H1 (cell line): ENCODE measurements at regions not wholly inside any gene's neighbourhood (a gene's known extent, or its start where the extent isn't known, plus 50 kb on each side); places are given as distances from the start of the nearest gene placed in this dataset.

Experiments used
- CTCF ChIA-PET: fragments of 300-600 bp; sonication (Branson Sonifier 250); formaldehyde crosslinking; loops from one replicate; lab custom pipeline; 2021; ENCODE audit not compliant: partially characterized antibody; lab: Charles Lee
- POLR2A ChIA-PET: fragments of 300-600 bp; sonication (Branson Sonifier 250); formaldehyde crosslinking; loops from one replicate; lab custom pipeline; 2021; ENCODE audit warnings: inconsistent platforms; ENCODE audit not compliant: partially characterized antibody; lab: Charles Lee
- DNase-seq, 2 experiments: peaks; one replicate each; pipeline versions ENCODE4 v3.0.0 to v3.0.0-alpha.2; 2010 to 2022; ENCODE audit warnings: low spot score in 2 of 2, low read depth in 1 of 2, mixed read lengths in 1 of 2
- FAIRE-seq: peaks from 2 replicates; lab custom pipeline; 2011; peaks lifted over from hg19 to GRCh38; lab: Jason Lieb, UNC
- H2AFZ ChIP-seq: 2 replicates; pipeline ENCODE4 v1.8.1; 2012; ENCODE audit warnings: low read length, inconsistent platforms
- H2AK5ac ChIP-seq: 2 replicates; pipeline ENCODE4 v1.6.1; 2013; ENCODE audit warnings: low read depth, low read length
- H2BK120ac ChIP-seq: replicated peaks from 2 replicates; pipeline ENCODE3; 2013; ENCODE audit warnings: low read depth, low read length, inconsistent platforms
- H2BK12ac ChIP-seq: 2 replicates; pipeline ENCODE4 v1.6.1; 2013; ENCODE audit warnings: low read depth, low read length
- H2BK15ac ChIP-seq: 2 replicates; pipeline ENCODE4 v1.6.1; 2013; ENCODE audit warnings: low read length
- H2BK20ac ChIP-seq: 2 replicates; pipeline ENCODE4 v1.6.1; 2013; ENCODE audit warnings: low read length
- H2BK5ac ChIP-seq: 2 replicates; pipeline ENCODE4 v1.6.1; 2013; ENCODE audit warnings: low read depth, low read length
- H3K14ac ChIP-seq: 2 replicates; pipeline ENCODE4 v1.6.1; 2013; ENCODE audit warnings: inconsistent platforms; ENCODE audit not compliant: insufficient read length
- H3K18ac ChIP-seq: 2 replicates; pipeline ENCODE4 v1.6.1; 2013; ENCODE audit warnings: low read length; ENCODE audit errors: extremely low read depth
- H3K23ac ChIP-seq: 2 replicates; pipeline ENCODE4 v1.6.1; 2013; ENCODE audit warnings: inconsistent platforms; ENCODE audit not compliant: insufficient read length
- H3K23me2 ChIP-seq: 2 replicates; pipeline ENCODE4 v1.6.1; 2013; ENCODE audit warnings: low read depth, low read length
- H3K27ac ChIP-seq: 2 replicates; pipeline ENCODE4 v1.6.1; 2011; ENCODE audit warnings: low read depth, low read length, inconsistent platforms
- H3K27me3 ChIP-seq, 4 experiments: replicated peaks in 1 of 4; 1 replicate in 1 of 4; 2 replicates in 3 of 4; pipeline versions ENCODE4 v1.6.1 to v1.8.1; 2011 to 2013; ENCODE audit warnings: low read length in 3 of 4, mild to moderate bottlenecking in 3 of 4, inconsistent platforms in 2 of 4, mixed read lengths in 2 of 4, moderate library complexity in 1 of 4; ENCODE audit not compliant: control insufficient read depth in 3 of 4, insufficient read depth in 3 of 4; ENCODE audit errors: extremely low read depth in 1 of 4
- H3K36me3 ChIP-seq, 4 experiments: 2 replicates each; pipeline versions ENCODE4 v1.6.1 to v1.8.1; 2011 to 2013; ENCODE audit warnings: mild to moderate bottlenecking in 4 of 4, low read length in 3 of 4, moderate library complexity in 2 of 4, control low read depth in 1 of 4, inconsistent platforms in 1 of 4; ENCODE audit not compliant: insufficient read depth in 4 of 4, control insufficient read depth in 2 of 4
- H3K4ac ChIP-seq: replicated peaks from 2 replicates; pipeline ENCODE3; 2013; ENCODE audit warnings: low read length, low read depth, mixed read lengths, inconsistent platforms; ENCODE audit not compliant: insufficient read length
- H3K4me1 ChIP-seq, 4 experiments: replicated peaks in 1 of 4; 1 replicate in 1 of 4; 2 replicates in 3 of 4; pipeline versions ENCODE4 v1.6.1 to v1.8.1; 2011 to 2013; ENCODE audit warnings: low read length in 3 of 4, inconsistent platforms in 2 of 4, mixed read lengths in 1 of 4; ENCODE audit not compliant: insufficient read depth in 4 of 4, control insufficient read depth in 3 of 4
- H3K4me2 ChIP-seq, 2 experiments: 2 replicates each; pipeline versions ENCODE4 v1.6.1 to v1.8.1; 2011 to 2013; ENCODE audit warnings: low read depth in 2 of 2, low read length in 2 of 2, control low read depth in 1 of 2, inconsistent platforms in 1 of 2, mild to moderate bottlenecking in 1 of 2; ENCODE audit not compliant: insufficient read depth in 1 of 2
- H3K4me3 ChIP-seq, 4 experiments: fragments of 200-600, 300-600 bp in 1 of 4; sonication (generic), shearing (Covaris generic), sonication (Bioruptor Twin) in 1 of 4; 2 replicates each; pipeline versions ENCODE4 v1.5.1 to v1.8.1; 2011 to 2016; ENCODE audit warnings: low read length in 4 of 4, low read depth in 3 of 4, control low read depth in 2 of 4, inconsistent platforms in 2 of 4, mild to moderate bottlenecking in 2 of 4, mixed read lengths in 1 of 4, moderate library complexity in 1 of 4; ENCODE audit not compliant: insufficient read depth in 2 of 4; ENCODE audit errors: extremely low read depth in 1 of 4
- H3K56ac ChIP-seq: replicated peaks from 2 replicates; pipeline ENCODE3; 2013; ENCODE audit warnings: low read depth, mild to moderate bottlenecking, mixed read lengths, low read length, inconsistent platforms; ENCODE audit not compliant: insufficient read length
- H3K79me1 ChIP-seq: 2 replicates; pipeline ENCODE4 v1.6.1; 2013; ENCODE audit warnings: low read depth, low read length, control low read depth
- H3K79me2 ChIP-seq, 2 experiments: 2 replicates each; pipeline versions ENCODE4 v1.6.1 to v1.8.1; 2012 to 2013; ENCODE audit warnings: low read length in 2 of 2, mild to moderate bottlenecking in 2 of 2, inconsistent platforms in 1 of 2; ENCODE audit not compliant: insufficient read depth in 2 of 2, control insufficient read depth in 1 of 2
- H3K9ac ChIP-seq, 4 experiments: replicated peaks in 1 of 4; 1 replicate in 1 of 4; 2 replicates in 3 of 4; pipeline versions ENCODE4 v1.6.1 to v1.8.1; 2011 to 2013; ENCODE audit warnings: low read depth in 3 of 4, low read length in 3 of 4, control low read depth in 2 of 4, mild to moderate bottlenecking in 2 of 4, moderate library complexity in 2 of 4, inconsistent platforms in 1 of 4; ENCODE audit errors: extremely low read depth in 1 of 4
- H3K9me3 ChIP-seq, 2 experiments: 2 replicates each; pipeline versions ENCODE4 v1.6.1 to v1.8.1; 2012 to 2013; ENCODE audit warnings: mild to moderate bottlenecking in 2 of 2, moderate library complexity in 2 of 2, control low read depth in 1 of 2, inconsistent platforms in 1 of 2, low read depth in 1 of 2, low read length in 1 of 2, mixed read lengths in 1 of 2; ENCODE audit not compliant: insufficient read depth in 2 of 2
- H4K20me1 ChIP-seq, 2 experiments: replicated peaks in 1 of 2; 2 replicates each; pipeline versions ENCODE3 to v1.8.1; 2011 to 2013; ENCODE audit warnings: inconsistent platforms in 2 of 2, low read length in 2 of 2, mild to moderate bottlenecking in 1 of 2; ENCODE audit not compliant: insufficient read depth in 2 of 2, control insufficient read depth in 1 of 2
- H4K5ac ChIP-seq: 2 replicates; pipeline ENCODE4 v1.6.1; 2013; ENCODE audit warnings: low read length, low read depth, mixed read lengths, inconsistent platforms; ENCODE audit not compliant: insufficient read length
- H4K8ac ChIP-seq: 2 replicates; pipeline ENCODE4 v1.8.0; 2013; ENCODE audit warnings: mild to moderate bottlenecking, moderate library complexity, low read length, inconsistent platforms; ENCODE audit not compliant: insufficient read depth; ENCODE audit errors: extremely low read depth
- H4K91ac ChIP-seq: replicated peaks from 2 replicates; pipeline ENCODE3; 2013; ENCODE audit warnings: low read length, mixed read lengths, inconsistent platforms; ENCODE audit not compliant: insufficient read length
- WGBS, 2 experiments: shearing (Covaris generic) in 1 of 2; methylation state at CpG; one replicate each; pipeline versions ENCODE4 v1.1.6 to v1.1.7; 2013 to 2015; ENCODE audit warnings: low lambda C conversion rate in 2 of 2, mixed read lengths in 2 of 2, inconsistent platforms in 1 of 2, low coverage in 1 of 2, missing lambda C conversion rate in 1 of 2; ENCODE audit not compliant: insufficient replicate concordance in 2 of 2, insufficient coverage in 1 of 2, insufficient read length in 1 of 2; ENCODE audit errors: extremely low coverage in 1 of 2, missing lambda C conversion rate in 1 of 2; 5-methylcytosine and 5-hydroxymethylcytosine counted together
- TF ChIP-seq, protein P1 (sequence below): fragments of 300-600 bp; sonication (generic); IDR thresholded peaks from 2 replicates; pipeline ENCODE4 v1.7.1; 2012; ENCODE audit warnings: low read length, moderate library complexity, mild to moderate bottlenecking, inconsistent platforms; ENCODE audit not compliant: insufficient replicate concordance

GRCh38 chr13:34720618-34721017 lies 221.5 kb upstream of the NBEA start:
- no peaks in the 10 kb centered on the region for H4K20me1 ChIP-seq
- no peak overlapping the region for H3K23ac ChIP-seq
- no peak overlapping the region for H3K4ac ChIP-seq
- H2BK20ac ChIP-seq: no peak overlapping the region
- H2BK12ac ChIP-seq: no peak overlapping the region
- no peak overlapping the region for H2BK5ac ChIP-seq
- no peak overlapping the region for H3K9ac ChIP-seq
- H3K56ac ChIP-seq: no peak overlapping the region
- POLR2A ChIA-PET: no interaction called here
- H3K27ac ChIP-seq: no peak overlapping the region
- H2AK5ac ChIP-seq: no peak overlapping the region
- no peaks in the 10 kb centered on the region for H3K4me1 ChIP-seq
- no peak overlapping the region for H3K14ac ChIP-seq
- no peak overlapping the region for H3K4me2 ChIP-seq
- no peak overlapping the region for H2BK120ac ChIP-seq
- H3K79me2 ChIP-seq: no peaks in the 10 kb centered on the region
- no peaks in the 10 kb centered on the region for H3K36me3 ChIP-seq
- no peak overlapping the region for H4K91ac ChIP-seq
- no peak for FAIRE-seq
- no peak overlapping the region for H2BK15ac ChIP-seq
- no peak for DNase-seq
- H3K4me3 ChIP-seq: no peak overlapping the region
- H3K23me2 ChIP-seq: no peaks in the 10 kb centered on the region
- CTCF ChIA-PET: interaction anchor here (0.6 kb wide), 1 partner anchor 24 kb away, joined by 4 read pairs; no protein-coding TSS in a partner anchor
- no peak overlapping the region for H4K5ac ChIP-seq
- no peaks in the 10 kb centered on the region for H3K27me3 ChIP-seq
- no peaks in the 10 kb centered on the region for H3K79me1 ChIP-seq
- H2AFZ ChIP-seq: no peak overlapping the region
- 0 out of 4 replicates have a peak, but pooled peaks cover 0 to 7% of the 10 kb centered on the region in 2 experiments for H3K9me3 ChIP-seq
- 84% methylated on average over 2 of the region's 2 CpGs; no CpG with 5 or more reads in 1 of the 2 experiments for WGBS, 2 experiments
- no peak overlapping the region for H3K18ac ChIP-seq
- H4K8ac ChIP-seq: no peak overlapping the region
- TF ChIP-seq, protein P1, sequence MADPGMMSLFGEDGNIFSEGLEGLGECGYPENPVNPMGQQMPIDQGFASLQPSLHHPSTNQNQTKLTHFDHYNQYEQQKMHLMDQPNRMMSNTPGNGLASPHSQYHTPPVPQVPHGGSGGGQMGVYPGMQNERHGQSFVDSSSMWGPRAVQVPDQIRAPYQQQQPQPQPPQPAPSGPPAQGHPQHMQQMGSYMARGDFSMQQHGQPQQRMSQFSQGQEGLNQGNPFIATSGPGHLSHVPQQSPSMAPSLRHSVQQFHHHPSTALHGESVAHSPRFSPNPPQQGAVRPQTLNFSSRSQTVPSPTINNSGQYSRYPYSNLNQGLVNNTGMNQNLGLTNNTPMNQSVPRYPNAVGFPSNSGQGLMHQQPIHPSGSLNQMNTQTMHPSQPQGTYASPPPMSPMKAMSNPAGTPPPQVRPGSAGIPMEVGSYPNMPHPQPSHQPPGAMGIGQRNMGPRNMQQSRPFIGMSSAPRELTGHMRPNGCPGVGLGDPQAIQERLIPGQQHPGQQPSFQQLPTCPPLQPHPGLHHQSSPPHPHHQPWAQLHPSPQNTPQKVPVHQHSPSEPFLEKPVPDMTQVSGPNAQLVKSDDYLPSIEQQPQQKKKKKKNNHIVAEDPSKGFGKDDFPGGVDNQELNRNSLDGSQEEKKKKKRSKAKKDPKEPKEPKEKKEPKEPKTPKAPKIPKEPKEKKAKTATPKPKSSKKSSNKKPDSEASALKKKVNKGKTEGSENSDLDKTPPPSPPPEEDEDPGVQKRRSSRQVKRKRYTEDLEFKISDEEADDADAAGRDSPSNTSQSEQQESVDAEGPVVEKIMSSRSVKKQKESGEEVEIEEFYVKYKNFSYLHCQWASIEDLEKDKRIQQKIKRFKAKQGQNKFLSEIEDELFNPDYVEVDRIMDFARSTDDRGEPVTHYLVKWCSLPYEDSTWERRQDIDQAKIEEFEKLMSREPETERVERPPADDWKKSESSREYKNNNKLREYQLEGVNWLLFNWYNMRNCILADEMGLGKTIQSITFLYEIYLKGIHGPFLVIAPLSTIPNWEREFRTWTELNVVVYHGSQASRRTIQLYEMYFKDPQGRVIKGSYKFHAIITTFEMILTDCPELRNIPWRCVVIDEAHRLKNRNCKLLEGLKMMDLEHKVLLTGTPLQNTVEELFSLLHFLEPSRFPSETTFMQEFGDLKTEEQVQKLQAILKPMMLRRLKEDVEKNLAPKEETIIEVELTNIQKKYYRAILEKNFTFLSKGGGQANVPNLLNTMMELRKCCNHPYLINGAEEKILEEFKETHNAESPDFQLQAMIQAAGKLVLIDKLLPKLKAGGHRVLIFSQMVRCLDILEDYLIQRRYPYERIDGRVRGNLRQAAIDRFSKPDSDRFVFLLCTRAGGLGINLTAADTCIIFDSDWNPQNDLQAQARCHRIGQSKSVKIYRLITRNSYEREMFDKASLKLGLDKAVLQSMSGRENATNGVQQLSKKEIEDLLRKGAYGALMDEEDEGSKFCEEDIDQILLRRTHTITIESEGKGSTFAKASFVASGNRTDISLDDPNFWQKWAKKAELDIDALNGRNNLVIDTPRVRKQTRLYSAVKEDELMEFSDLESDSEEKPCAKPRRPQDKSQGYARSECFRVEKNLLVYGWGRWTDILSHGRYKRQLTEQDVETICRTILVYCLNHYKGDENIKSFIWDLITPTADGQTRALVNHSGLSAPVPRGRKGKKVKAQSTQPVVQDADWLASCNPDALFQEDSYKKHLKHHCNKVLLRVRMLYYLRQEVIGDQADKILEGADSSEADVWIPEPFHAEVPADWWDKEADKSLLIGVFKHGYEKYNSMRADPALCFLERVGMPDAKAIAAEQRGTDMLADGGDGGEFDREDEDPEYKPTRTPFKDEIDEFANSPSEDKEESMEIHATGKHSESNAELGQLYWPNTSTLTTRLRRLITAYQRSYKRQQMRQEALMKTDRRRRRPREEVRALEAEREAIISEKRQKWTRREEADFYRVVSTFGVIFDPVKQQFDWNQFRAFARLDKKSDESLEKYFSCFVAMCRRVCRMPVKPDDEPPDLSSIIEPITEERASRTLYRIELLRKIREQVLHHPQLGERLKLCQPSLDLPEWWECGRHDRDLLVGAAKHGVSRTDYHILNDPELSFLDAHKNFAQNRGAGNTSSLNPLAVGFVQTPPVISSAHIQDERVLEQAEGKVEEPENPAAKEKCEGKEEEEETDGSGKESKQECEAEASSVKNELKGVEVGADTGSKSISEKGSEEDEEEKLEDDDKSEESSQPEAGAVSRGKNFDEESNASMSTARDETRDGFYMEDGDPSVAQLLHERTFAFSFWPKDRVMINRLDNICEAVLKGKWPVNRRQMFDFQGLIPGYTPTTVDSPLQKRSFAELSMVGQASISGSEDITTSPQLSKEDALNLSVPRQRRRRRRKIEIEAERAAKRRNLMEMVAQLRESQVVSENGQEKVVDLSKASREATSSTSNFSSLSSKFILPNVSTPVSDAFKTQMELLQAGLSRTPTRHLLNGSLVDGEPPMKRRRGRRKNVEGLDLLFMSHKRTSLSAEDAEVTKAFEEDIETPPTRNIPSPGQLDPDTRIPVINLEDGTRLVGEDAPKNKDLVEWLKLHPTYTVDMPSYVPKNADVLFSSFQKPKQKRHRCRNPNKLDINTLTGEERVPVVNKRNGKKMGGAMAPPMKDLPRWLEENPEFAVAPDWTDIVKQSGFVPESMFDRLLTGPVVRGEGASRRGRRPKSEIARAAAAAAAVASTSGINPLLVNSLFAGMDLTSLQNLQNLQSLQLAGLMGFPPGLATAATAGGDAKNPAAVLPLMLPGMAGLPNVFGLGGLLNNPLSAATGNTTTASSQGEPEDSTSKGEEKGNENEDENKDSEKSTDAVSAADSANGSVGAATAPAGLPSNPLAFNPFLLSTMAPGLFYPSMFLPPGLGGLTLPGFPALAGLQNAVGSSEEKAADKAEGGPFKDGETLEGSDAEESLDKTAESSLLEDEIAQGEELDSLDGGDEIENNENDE: no peak
